Natural killer cell (primary cell): ENCODE measurements at regions not wholly inside any gene's neighbourhood (a gene's known extent, or its start where the extent isn't known, plus 50 kb on each side); places are given as distances from the start of the nearest gene placed in this dataset.

ENCODE experiments used
- ATAC-seq, 3 donors: fragments of 150-1000 bp in 2 of 3; fragments of 200-7000 bp in 1 of 3; cut with Tn5 transposase; 1 replicate in 1 of 3; 2 replicates in 2 of 3; pipeline ENCODE4 v1.10.0; 2021; ENCODE audit warnings: mild to moderate bottlenecking in 2 of 3, moderate library complexity in 2 of 3
- DNase-seq, 2 donors: peaks; one replicate each; pipeline versions ENCODE4 v3.0.0 to v3.0.0-alpha.2; 2013 to 2021; ENCODE audit warnings: mixed read lengths in 1 of 2
- H3K27ac ChIP-seq: one replicate; pipeline ENCODE4 v1.5.1; 2013; ENCODE audit warnings: mild to moderate bottlenecking, low read length
- H3K27me3 ChIP-seq: one replicate; pipeline ENCODE4 v1.6.1; 2013; ENCODE audit warnings: low read length; ENCODE audit not compliant: control insufficient read depth, insufficient read depth
- H3K36me3 ChIP-seq: one replicate; pipeline ENCODE4 v1.6.1; 2013; ENCODE audit warnings: low read length; ENCODE audit not compliant: control insufficient read depth, insufficient read depth
- H3K4me1 ChIP-seq: one replicate; pipeline ENCODE4 v1.6.1; 2013; ENCODE audit warnings: low read length; ENCODE audit not compliant: control insufficient read depth, insufficient read depth
- H3K4me3 ChIP-seq: one replicate; pipeline ENCODE4 v1.5.1; 2013; ENCODE audit warnings: low read length
- H3K9me3 ChIP-seq: one replicate; pipeline ENCODE4 v1.6.1; 2013; ENCODE audit warnings: low read length; ENCODE audit not compliant: control insufficient read depth, insufficient read depth
- H3K27ac Mint-ChIP-seq, 2 donors: one replicate each; pipeline ENCODE4 v1.8.0; 2022; ENCODE audit warnings: mild to moderate bottlenecking in 2 of 2, mixed read lengths in 2 of 2, moderate library complexity in 1 of 2
- H3K27me3 Mint-ChIP-seq, 2 donors: one replicate each; pipeline ENCODE4 v1.8.0; 2022; ENCODE audit warnings: low read depth in 2 of 2, mixed read lengths in 2 of 2
- H3K36me3 Mint-ChIP-seq: one replicate; pipeline ENCODE4 v1.8.0; 2022; ENCODE audit warnings: mixed read lengths
- H3K4me1 Mint-ChIP-seq, 2 donors: one replicate each; pipeline ENCODE4 v1.8.0; 2022; ENCODE audit warnings: mixed read lengths in 2 of 2
- H3K4me3 Mint-ChIP-seq: one replicate; pipeline ENCODE4 v1.8.0; 2022; ENCODE audit warnings: mild to moderate bottlenecking, moderate library complexity, mixed read lengths
- H3K9me3 Mint-ChIP-seq, 2 donors: one replicate each; pipeline ENCODE4 v1.8.0; 2022; ENCODE audit warnings: mixed read lengths in 2 of 2
- CTCF ChIP-seq: fragments of 200-600 bp; IDR thresholded peaks from one replicate; pipeline ENCODE4 v1.8.0; 2022; ENCODE audit warnings: antibody characterized with exemption
- WGBS: methylation state at CpG from one replicate; pipeline ENCODE4 v1.1.7; 2013; ENCODE audit warnings: missing lambda C conversion rate; ENCODE audit not compliant: insufficient coverage; 5-methylcytosine and 5-hydroxymethylcytosine counted together
- intact Hi-C: fragments of 100-400 bp; cut with micrococcal nuclease; formaldehyde crosslinking; loops from one replicate; pipeline ENCODE4 v1.14.2; 2022

DNA sequence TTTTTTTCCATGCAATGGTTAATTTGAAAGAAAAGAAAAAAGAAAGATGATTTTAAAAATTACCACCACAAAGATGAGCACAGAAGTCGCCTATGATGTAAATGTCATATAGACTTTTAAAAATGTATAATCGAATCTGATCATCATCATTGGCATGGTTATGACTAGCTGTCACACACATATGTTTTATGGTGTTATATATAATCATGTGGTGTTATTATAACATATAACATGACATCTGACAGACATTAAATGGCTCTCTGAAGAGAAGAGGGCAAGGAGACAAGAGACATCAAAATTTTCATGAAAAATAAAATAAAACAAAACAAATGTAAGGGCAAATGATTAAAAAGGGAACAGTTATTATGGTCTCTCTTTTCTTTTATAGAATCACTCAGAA, 217.5 kb downstream of the TMEM161B start:
- Histone ChIP-seq H3K9me3 (no peaks in the 10 kb centered on the region), H3K36me3 (no peaks in the 10 kb centered on the region), H3K4me1 (no peaks in the 10 kb centered on the region), H3K27ac (no peak overlapping the region), H3K4me3 (no peak overlapping the region), H3K27me3 (no peaks in the 10 kb centered on the region)
- DNase-seq (no peak), ATAC-seq (no peak)
- Mint-ChIP-seq H3K4me1 (no peaks in the 10 kb centered on the region), H3K27me3 (no peaks in the 10 kb centered on the region), H3K27ac (no peak overlapping the region), H3K36me3 (peaks cover 5% of the 10 kb centered on the region), H3K4me3 (no peak overlapping the region), H3K9me3 (peaks cover 0 to 2% of the 10 kb centered on the region in 2 donors)
- intact Hi-C loops, result no loop called here
- WGBS, result no CpG with 5 or more reads among the region's 2 CpGs
- no peak for TF ChIP-seq CTCF

DNA sequence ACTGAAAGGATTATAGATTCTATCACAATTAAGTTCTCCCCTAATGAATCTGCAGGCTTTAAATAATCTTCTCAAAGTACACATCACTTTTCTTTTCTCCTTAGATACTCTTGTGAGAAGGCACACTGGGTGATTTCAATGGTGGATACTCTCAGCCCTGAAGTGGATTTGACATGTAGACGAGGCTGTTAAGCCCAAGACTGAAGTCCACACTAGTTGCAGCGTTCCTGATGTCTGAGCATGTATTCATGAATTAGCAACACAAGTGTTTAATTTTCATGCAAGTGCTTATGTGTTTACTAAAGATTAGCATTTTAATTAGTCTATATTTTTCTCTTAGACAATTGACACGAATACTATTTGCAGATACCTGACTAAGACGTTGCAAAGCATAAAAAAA, 218.9 kb downstream of the TMEM161B start:
- Mint-ChIP-seq H3K27me3 (no peaks in the 10 kb centered on the region), H3K27ac (no peak overlapping the region), H3K4me3 (no peak overlapping the region), H3K36me3 (peaks cover 5% of the 10 kb centered on the region), H3K9me3 (peaks cover 0 to 2% of the 10 kb centered on the region in 2 donors), H3K4me1 (no peaks in the 10 kb centered on the region)
- H3K4me3 ChIP-seq, result no peak overlapping the region
- no peaks in the 10 kb centered on the region for H3K9me3 ChIP-seq
- H3K4me1 ChIP-seq, result no peaks in the 10 kb centered on the region
- intact Hi-C loops, result no loop called here
- DNase-seq (no peak), ATAC-seq (no peak)
- WGBS, result 31% methylated on average over 2 of the region's 4 CpGs
- no peak for TF ChIP-seq CTCF
- H3K27me3 ChIP-seq, result no peaks in the 10 kb centered on the region
- no peak overlapping the region for H3K27ac ChIP-seq
- H3K36me3 ChIP-seq, result no peaks in the 10 kb centered on the region

DNA sequence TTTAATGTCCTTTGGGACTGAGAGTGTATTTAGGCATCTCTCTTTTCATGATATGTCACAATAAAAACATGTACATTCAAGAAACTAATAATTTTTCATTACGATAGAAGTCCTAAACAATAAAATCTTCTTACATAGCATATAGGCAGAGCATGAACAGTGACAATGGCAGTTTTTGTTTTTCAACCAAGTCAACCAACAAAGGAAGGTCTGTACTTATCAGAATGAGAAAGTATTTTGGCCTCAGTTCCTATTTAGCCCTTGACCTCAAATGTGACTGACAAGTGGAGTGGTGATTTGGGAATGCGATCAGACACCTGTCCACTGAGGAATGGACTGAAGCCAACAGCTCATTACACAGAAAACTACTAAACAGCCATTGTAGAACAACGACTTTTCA, 219.5 kb downstream of the TMEM161B start:
- Histone ChIP-seq H3K4me1 (no peaks in the 10 kb centered on the region), H3K27me3 (no peaks in the 10 kb centered on the region), H3K9me3 (no peaks in the 10 kb centered on the region), H3K4me3 (no peak overlapping the region), H3K36me3 (no peaks in the 10 kb centered on the region), H3K27ac (no peak overlapping the region)
- no peak overlapping the region for H3K4me3 Mint-ChIP-seq
- DNase-seq (no peak), ATAC-seq (no peak)
- no peaks in the 10 kb centered on the region for H3K4me1 Mint-ChIP-seq
- no peak overlapping the region for H3K27ac Mint-ChIP-seq
- WGBS, result 82% methylated on average over 3 of the region's 3 CpGs
- intact Hi-C loops, result no loop called here
- H3K9me3 Mint-ChIP-seq, result peaks cover 0 to 2% of the 10 kb centered on the region in 2 donors
- no peaks in the 10 kb centered on the region for H3K27me3 Mint-ChIP-seq
- H3K36me3 Mint-ChIP-seq, result peaks cover 5% of the 10 kb centered on the region
- no peak for TF ChIP-seq CTCF

DNA sequence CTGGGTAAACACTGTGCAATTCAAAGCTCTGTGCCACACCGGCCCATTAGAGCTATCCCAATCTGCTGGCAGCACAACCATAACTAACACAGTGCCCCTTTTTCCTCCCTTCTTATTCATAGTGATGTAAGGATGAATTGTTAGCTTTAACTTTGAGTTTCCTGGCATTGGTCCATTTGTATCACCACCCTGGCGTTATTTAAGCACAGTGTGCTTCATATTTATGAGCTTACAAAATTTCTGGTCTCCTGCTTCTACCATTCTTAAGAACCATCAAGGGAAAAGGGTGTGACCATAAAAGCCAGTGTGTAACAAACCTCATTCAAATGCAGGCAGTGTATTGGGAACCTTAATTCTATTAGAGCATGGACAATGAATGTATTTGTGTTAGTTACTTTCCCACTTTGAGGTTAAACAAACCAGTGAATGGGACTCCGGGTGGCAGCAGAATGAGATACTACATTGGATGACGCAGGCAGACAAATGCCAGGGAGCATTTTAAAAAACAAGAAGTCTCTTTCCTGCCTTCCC, 222.6 kb downstream of the TMEM161B start:
- H3K27me3 Mint-ChIP-seq, result peaks cover 0 to 3% of the 10 kb centered on the region in 2 donors
- intact Hi-C loops, result no loop called here
- no peaks in the 10 kb centered on the region for H3K36me3 ChIP-seq
- no peaks in the 10 kb centered on the region for H3K4me1 Mint-ChIP-seq
- DNase-seq (no peak), ATAC-seq (no peak)
- H3K36me3 Mint-ChIP-seq, result no peaks in the 10 kb centered on the region
- no peaks in the 10 kb centered on the region for H3K9me3 Mint-ChIP-seq
- no peak overlapping the region for H3K4me3 ChIP-seq
- H3K9me3 ChIP-seq, result peaks cover 4% of the 10 kb centered on the region
- H3K27me3 ChIP-seq, result no peaks in the 10 kb centered on the region
- 80% methylated on average over 4 of the region's 4 CpGs for WGBS
- no peak overlapping the region for H3K4me3 Mint-ChIP-seq
- H3K27ac ChIP-seq, result no peak overlapping the region
- no peak for TF ChIP-seq CTCF
- no peak overlapping the region for H3K27ac Mint-ChIP-seq
- no peaks in the 10 kb centered on the region for H3K4me1 ChIP-seq
